Lower lobe of right lung (tissue), 2 donors: ENCODE measurements at regions not wholly inside any gene's neighbourhood (a gene's known extent, or its start where the extent isn't known, plus 50 kb on each side); places are given as distances from the start of the nearest gene placed in this dataset.

Experiments
- ATAC-seq, 2 donors: fragments of 200-7000 bp; cut with Tn5 transposase; one replicate each; pipeline ENCODE4 v1.9.1; 2020 to 2022; ENCODE audit warnings: mild to moderate bottlenecking in 2 of 2, moderate library complexity in 2 of 2
- DNase-seq: peaks from one replicate; pipeline ENCODE4 v3.0.0-alpha.2; 2020
- H3K27ac ChIP-seq: fragments of 200-600 bp; one replicate; pipeline ENCODE4 v1.8.0; 2022
- H3K27me3 ChIP-seq: fragments of 200-600 bp; one replicate; pipeline ENCODE4 v1.8.0; 2022; ENCODE audit warnings: low read depth
- H3K36me3 ChIP-seq: fragments of 200-600 bp; one replicate; pipeline ENCODE4 v1.8.0; 2022; ENCODE audit warnings: mild to moderate bottlenecking
- H3K4me1 ChIP-seq: fragments of 200-600 bp; one replicate; pipeline ENCODE4 v1.8.0; 2022
- H3K4me3 ChIP-seq: fragments of 200-600 bp; one replicate; pipeline ENCODE4 v1.8.0; 2022; ENCODE audit warnings: mild to moderate bottlenecking
- H3K9me3 ChIP-seq: fragments of 200-600 bp; one replicate; pipeline ENCODE4 v1.8.0; 2022
- CTCF ChIP-seq: fragments of 200-600 bp; IDR thresholded peaks from one replicate; pipeline ENCODE4 v1.8.0; 2022; ENCODE audit warnings: antibody characterized with exemption, mild to moderate bottlenecking
- intact Hi-C: fragments of 100-400 bp; cut with DNase I; formaldehyde crosslinking; loops from one replicate; pipeline ENCODE4 v1.11.0; 2022
- donor health status: DM: no; HTN: yes; CAD: no; lungs with severe emphysema.

GRCh38 chr12:127550271-127550670 is 716.7 kb upstream of the TMEM132C start:
- intact Hi-C loops, result no loop called here
- TF ChIP-seq CTCF, result no peak
- no peaks in the 10 kb centered on the region for H3K9me3 ChIP-seq
- DNase-seq (no peak), ATAC-seq (no peak)
- H3K36me3 ChIP-seq, result no peaks in the 10 kb centered on the region
- no peak overlapping the region for H3K27ac ChIP-seq
- H3K4me1 ChIP-seq, result no peaks in the 10 kb centered on the region
- no peaks in the 10 kb centered on the region for H3K27me3 ChIP-seq
- H3K4me3 ChIP-seq, result no peak overlapping the region

- no peaks in the 10 kb centered on the region for H3K9me3 ChIP-seq
- no peaks in the 10 kb centered on the region for H3K36me3 ChIP-seq
- no peak for TF ChIP-seq CTCF
- H3K4me3 ChIP-seq, result no peak overlapping the region
- no peaks in the 10 kb centered on the region for H3K27me3 ChIP-seq
- no peak overlapping the region for H3K27ac ChIP-seq
- intact Hi-C loops, result no loop called here
- no peak for DNase-seq
- no peaks in the 10 kb centered on the region for H3K4me1 ChIP-seq
- no peak for ATAC-seq
These were observed 714.1 kb upstream of the TMEM132C start for GRCh38 chr12:127552838-127553237.

- H3K9me3 ChIP-seq, result no peaks in the 10 kb centered on the region
- DNase-seq (no peak), ATAC-seq (no peak)
- peaks cover 9% of the 10 kb centered on the region for H3K4me1 ChIP-seq
- intact Hi-C loops, result no loop called here
- TF ChIP-seq CTCF, result no peak
- H3K4me3 ChIP-seq, result no peak overlapping the region
- H3K27ac ChIP-seq, result no peak overlapping the region
- H3K36me3 ChIP-seq, result no peaks in the 10 kb centered on the region
- no peaks in the 10 kb centered on the region for H3K27me3 ChIP-seq
These were observed 711.9 kb upstream of the TMEM132C start for GRCh38 chr12:127555071-127555470.

GRCh38 chr12:127556231-127556886 is 710.6 kb upstream of the TMEM132C start:
- Histone ChIP-seq H3K27me3 (no peaks in the 10 kb centered on the region), H3K4me1 (peaks cover 9% of the 10 kb centered on the region), H3K27ac (no peak overlapping the region), H3K36me3 (no peaks in the 10 kb centered on the region), H3K9me3 (no peaks in the 10 kb centered on the region), H3K4me3 (no peak overlapping the region)
- no peak for TF ChIP-seq CTCF
- DNase-seq, result no peak
- intact Hi-C loops, result no loop called here
- no peak for ATAC-seq

- DNase-seq (no peak), ATAC-seq (no peak)
- Histone ChIP-seq H3K9me3 (no peaks in the 10 kb centered on the region), H3K27me3 (no peaks in the 10 kb centered on the region), H3K27ac (no peak overlapping the region), H3K4me3 (no peak overlapping the region), H3K4me1 (peaks cover 9% of the 10 kb centered on the region), H3K36me3 (no peaks in the 10 kb centered on the region)
- intact Hi-C loops, result no loop called here
- no peak for TF ChIP-seq CTCF
These were observed 708.6 kb upstream of the TMEM132C start for GRCh38 chr12:127558361-127558760.
